SK-N-SH (cell line): ENCODE measurements at regions not wholly inside any gene's neighbourhood (a gene's known extent, or its start where the extent isn't known, plus 50 kb on each side); places are given as distances from the start of the nearest gene placed in this dataset.

Experiments used
- CTCF ChIA-PET: fragments of 300-600, 350-600 bp; formaldehyde crosslinking; extraction: SDS; loops from one replicate; lab custom pipeline; 2021; lab: Yijun Ruan, JAX
- POLR2A ChIA-PET: fragments of 350-600 bp; sonication (Branson Sonifier 250); formaldehyde crosslinking; extraction: SDS; loops from one replicate; lab custom pipeline; 2020; ENCODE audit warnings: antibody characterized with exemption, inconsistent platforms; lab: Yijun Ruan, JAX
- DNase-seq: peaks from one replicate; pipeline ENCODE4 v3.0.0; 2012
- H2AFZ ChIP-seq: fragments of 200-600 bp; sonication (generic); 2 replicates; pipeline ENCODE4 v1.8.1; 2016; ENCODE audit warnings: antibody characterized with exemption, mild to moderate bottlenecking, low read depth
- H3F3A ChIP-seq: fragments of 200-600 bp; sonication (generic); replicated peaks from 2 replicates; pipeline ENCODE3; 2016; ENCODE audit warnings: antibody characterized with exemption, mild to moderate bottlenecking; ENCODE audit not compliant: insufficient read depth
- H3K27ac ChIP-seq, 2 experiments: fragments of 200-500 bp in 1 of 2; fragments of 200-600 bp in 1 of 2; sonication (Bioruptor generic) in 1 of 2; sonication (generic), shearing (Covaris generic) in 1 of 2; 2 replicates each; pipeline versions ENCODE4 v1.5.1 to v1.6.1; 2014 to 2016; ENCODE audit warnings: low read depth in 2 of 2, inconsistent platforms in 1 of 2, low read length in 1 of 2, mild to moderate bottlenecking in 1 of 2, mixed read lengths in 1 of 2
- H3K27me3 ChIP-seq: fragments of 200-600 bp; sonication (generic), shearing (Covaris generic); 2 replicates; pipeline ENCODE4 v1.6.1; 2016; ENCODE audit warnings: mixed run types; ENCODE audit not compliant: insufficient read depth
- H3K36me3 ChIP-seq, 2 experiments: fragments of 200-500 bp in 1 of 2; fragments of 200-600 bp in 1 of 2; sonication (Bioruptor generic) in 1 of 2; sonication (generic) in 1 of 2; replicated peaks in 1 of 2; 2 replicates each; pipeline versions ENCODE3 to v1.5.1; 2014 to 2016; ENCODE audit warnings: low read length in 1 of 2, mild to moderate bottlenecking in 1 of 2; ENCODE audit not compliant: insufficient read depth in 2 of 2, control insufficient read depth in 1 of 2
- H3K4me1 ChIP-seq, 2 experiments: fragments of 200-500 bp in 1 of 2; fragments of 200-600 bp in 1 of 2; sonication (Bioruptor generic) in 1 of 2; sonication (generic), shearing (Covaris generic) in 1 of 2; 2 replicates each; pipeline versions ENCODE4 v1.5.1 to v1.6.1; 2014 to 2016; ENCODE audit warnings: low read depth in 1 of 2, low read length in 1 of 2, mixed run types in 1 of 2; ENCODE audit not compliant: insufficient read depth in 2 of 2, control insufficient read depth in 1 of 2
- H3K4me2 ChIP-seq: fragments of 200-600 bp; sonication (generic), shearing (Covaris generic); 2 replicates; pipeline ENCODE4 v1.6.1; 2017; ENCODE audit warnings: mixed run types
- H3K4me3 ChIP-seq, 2 experiments: fragments of 200-500 bp in 1 of 2; fragments of 200-600 bp in 1 of 2; sonication (Bioruptor generic) in 1 of 2; sonication (generic), shearing (Covaris generic) in 1 of 2; 2 replicates each; pipeline versions ENCODE4 v1.5.1 to v1.8.1; 2014 to 2016; ENCODE audit warnings: low read depth in 2 of 2, inconsistent platforms in 1 of 2, low read length in 1 of 2, mild to moderate bottlenecking in 1 of 2, mixed read lengths in 1 of 2, moderate library complexity in 1 of 2
- H3K79me2 ChIP-seq: fragments of 200-600 bp; sonication (generic); 2 replicates; pipeline ENCODE4 v1.8.1; 2017; ENCODE audit warnings: mild to moderate bottlenecking; ENCODE audit not compliant: insufficient read depth
- H3K9ac ChIP-seq: fragments of 200-600 bp; sonication (generic); 2 replicates; pipeline ENCODE4 v1.6.1; 2017; ENCODE audit warnings: mixed run types
- H3K9me2 ChIP-seq: fragments of 200-600 bp; sonication (generic); 2 replicates; pipeline ENCODE4 v1.6.1; 2017; ENCODE audit warnings: mixed run types
- H3K9me3 ChIP-seq: fragments of 200-600 bp; sonication (generic); 2 replicates; pipeline ENCODE4 v1.6.1; 2017; ENCODE audit warnings: mixed run types, mild to moderate bottlenecking, moderate library complexity
- H4K20me1 ChIP-seq: fragments of 200-600 bp; sonication (generic); 2 replicates; pipeline ENCODE4 v1.6.1; 2017; ENCODE audit warnings: mild to moderate bottlenecking, mixed run types; ENCODE audit not compliant: insufficient read depth
- CHD2 ChIP-seq: fragments of 150-350 bp; IDR thresholded peaks from 2 replicates; pipeline ENCODE4 v1.6.1; 2018; ENCODE audit warnings: low read length; ENCODE audit not compliant: partially characterized antibody
- EZH2phosphoT487 ChIP-seq: fragments of 200-600 bp; sonication (generic); IDR thresholded peaks from 2 replicates; pipeline ENCODE4 v1.6.1; 2017; ENCODE audit warnings: low read depth, mixed run types, mild to moderate bottlenecking, antibody characterized with exemption, moderate library complexity, borderline replicate concordance
- FOSL2 ChIP-seq: IDR thresholded peaks from 2 replicates; pipeline ENCODE4 v1.4.0; 2012; ENCODE audit warnings: low read depth, mild to moderate bottlenecking, moderate library complexity, borderline replicate concordance
- FOXJ3 ChIP-seq: sonication (generic); formaldehyde crosslinking; IDR thresholded peaks from 2 replicates; pipeline ENCODE4 v1.5.1; 2020; ENCODE audit warnings: mild to moderate bottlenecking, missing genetic modification reagents
- FOXM1 ChIP-seq: IDR thresholded peaks from 2 replicates; pipeline ENCODE4 v1.4.0; 2012; ENCODE audit warnings: low read depth, mild to moderate bottlenecking
- JUND ChIP-seq: IDR thresholded peaks from 2 replicates; pipeline ENCODE4 v1.4.0; 2012
- MAX ChIP-seq: IDR thresholded peaks from 2 replicates; pipeline ENCODE4 v1.4.0; 2012; ENCODE audit warnings: low read depth
- MEF2A ChIP-seq: IDR thresholded peaks from 2 replicates; pipeline ENCODE4 v1.4.0; 2012; ENCODE audit warnings: low read depth, borderline replicate concordance
- MXI1 ChIP-seq: IDR thresholded peaks from 2 replicates; pipeline ENCODE4 v1.6.1; 2012; ENCODE audit warnings: mild to moderate bottlenecking, low read depth, low read length, improper control_type of control experiment
- PBX3 ChIP-seq: IDR thresholded peaks from 2 replicates; pipeline ENCODE4; 2012
- RAD21 ChIP-seq: IDR thresholded peaks from 2 replicates; pipeline ENCODE4 v1.6.1; 2012; ENCODE audit warnings: mild to moderate bottlenecking, low read length
- RCOR1 ChIP-seq: fragments of 150-350 bp; IDR thresholded peaks from 2 replicates; pipeline ENCODE4 v1.6.1; 2017; ENCODE audit warnings: antibody characterized with exemption, low read length
- RFX5 ChIP-seq: IDR thresholded peaks from 2 replicates; pipeline ENCODE4 v1.6.1; 2012; ENCODE audit warnings: mild to moderate bottlenecking, improper control_type of control experiment, low read length
- RXRA ChIP-seq: IDR thresholded peaks from 2 replicates; pipeline ENCODE4 v1.4.0; 2012; ENCODE audit warnings: low read depth, mild to moderate bottlenecking, borderline replicate concordance
- SIN3A ChIP-seq: IDR thresholded peaks from 2 replicates; pipeline ENCODE4 v1.6.1; 2012; ENCODE audit warnings: low read depth, mild to moderate bottlenecking, low read length, moderate library complexity, borderline replicate concordance
- TAF1 ChIP-seq: IDR thresholded peaks from 2 replicates; pipeline ENCODE4 v1.6.1; 2012; ENCODE audit warnings: low read depth, mild to moderate bottlenecking, low read length, moderate library complexity, borderline replicate concordance
- TCF12 ChIP-seq: IDR thresholded peaks from 2 replicates; pipeline ENCODE4 v1.4.0; 2012
- USF2 ChIP-seq: fragments of 150-350 bp; IDR thresholded peaks from 2 replicates; pipeline ENCODE4 v1.6.1; 2017; ENCODE audit warnings: antibody characterized with exemption, low read length, low read depth, borderline replicate concordance
- YY1 ChIP-seq: IDR thresholded peaks from 2 replicates; pipeline ENCODE4 v1.4.0; 2012; ENCODE audit warnings: low read depth, mild to moderate bottlenecking
- WGBS: methylation state at CpG from one replicate; pipeline ENCODE4 v1.1.6; 2017; ENCODE audit warnings: low lambda C conversion rate; 5-methylcytosine and 5-hydroxymethylcytosine counted together
- TF ChIP-seq, protein P1 (sequence below): fragments of 200-600 bp; sonication (generic); IDR thresholded peaks from 2 replicates; pipeline ENCODE4 v1.6.1; 2017; ENCODE audit warnings: antibody characterized with exemption, mild to moderate bottlenecking, moderate library complexity
- TF ChIP-seq, protein P2 (sequence below): IDR thresholded peaks from 2 replicates; pipeline ENCODE4 v1.4.0; 2012; ENCODE audit warnings: low read depth, borderline replicate concordance

DNA sequence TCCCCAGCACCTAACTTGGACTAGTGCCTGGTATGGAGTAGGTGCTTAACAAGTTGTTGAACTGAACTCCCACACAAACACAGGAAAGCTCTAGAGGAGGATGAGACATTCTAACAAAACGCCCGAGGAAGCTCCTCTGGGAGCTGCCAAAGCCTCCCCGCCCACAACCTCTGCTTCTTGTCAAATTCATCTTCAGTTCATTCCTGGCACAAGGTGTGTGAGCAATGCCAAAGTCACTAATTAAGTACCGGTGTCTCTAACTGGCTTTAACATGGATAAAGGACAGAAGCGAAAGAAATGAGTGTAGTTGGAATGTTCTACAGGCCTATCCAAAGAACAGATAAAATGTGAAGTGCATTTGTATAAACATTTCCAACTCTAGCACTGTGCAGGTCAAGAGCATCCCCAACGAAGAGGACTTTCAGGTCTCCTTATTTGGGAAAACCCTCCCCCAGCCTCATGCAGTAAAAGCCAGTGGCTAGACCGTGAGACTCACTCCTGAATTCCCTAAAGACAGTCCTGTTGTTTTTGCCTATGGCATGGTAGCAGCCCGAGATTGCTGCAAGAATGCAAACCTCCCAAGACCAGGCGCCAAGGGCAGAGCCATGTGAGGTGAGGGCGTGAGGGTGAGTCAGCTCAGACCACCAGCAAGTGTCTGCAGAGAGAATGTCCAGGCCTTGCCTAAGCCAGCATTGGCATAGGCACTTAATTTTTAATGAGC lies 72.2 kb upstream of the KLF3 start:
- H3F3A ChIP-seq = no peaks in the 10 kb centered on the region
- CTCF ChIA-PET = no interaction called here
- 36% methylated on average over 10 of the region's 10 CpGs for WGBS
- no peak overlapping the region for H3K9ac ChIP-seq
- no peaks in the 10 kb centered on the region for H3K36me3 ChIP-seq
- H3K79me2 ChIP-seq = no peaks in the 10 kb centered on the region
- peaks cover 0 to 5% of the 10 kb centered on the region in 2 experiments; a peak in 1 of 4 replicates for H3K4me1 ChIP-seq
- no peak for DNase-seq
- POLR2A ChIA-PET = no interaction called here
- no peaks in the 10 kb centered on the region for H4K20me1 ChIP-seq
- no peak overlapping the region for H3K4me2 ChIP-seq
- H3K27ac ChIP-seq = no peak overlapping the region
- H3K4me3 ChIP-seq = no peak overlapping the region
- TF ChIP-seq RXRA (no peak), RAD21 (no peak), PBX3 (no peak), SIN3A (no peak), FOSL2 (no peak), USF2 (no peak), TCF12 (no peak), RFX5 (no peak)
- TF ChIP-seq, protein P1, sequence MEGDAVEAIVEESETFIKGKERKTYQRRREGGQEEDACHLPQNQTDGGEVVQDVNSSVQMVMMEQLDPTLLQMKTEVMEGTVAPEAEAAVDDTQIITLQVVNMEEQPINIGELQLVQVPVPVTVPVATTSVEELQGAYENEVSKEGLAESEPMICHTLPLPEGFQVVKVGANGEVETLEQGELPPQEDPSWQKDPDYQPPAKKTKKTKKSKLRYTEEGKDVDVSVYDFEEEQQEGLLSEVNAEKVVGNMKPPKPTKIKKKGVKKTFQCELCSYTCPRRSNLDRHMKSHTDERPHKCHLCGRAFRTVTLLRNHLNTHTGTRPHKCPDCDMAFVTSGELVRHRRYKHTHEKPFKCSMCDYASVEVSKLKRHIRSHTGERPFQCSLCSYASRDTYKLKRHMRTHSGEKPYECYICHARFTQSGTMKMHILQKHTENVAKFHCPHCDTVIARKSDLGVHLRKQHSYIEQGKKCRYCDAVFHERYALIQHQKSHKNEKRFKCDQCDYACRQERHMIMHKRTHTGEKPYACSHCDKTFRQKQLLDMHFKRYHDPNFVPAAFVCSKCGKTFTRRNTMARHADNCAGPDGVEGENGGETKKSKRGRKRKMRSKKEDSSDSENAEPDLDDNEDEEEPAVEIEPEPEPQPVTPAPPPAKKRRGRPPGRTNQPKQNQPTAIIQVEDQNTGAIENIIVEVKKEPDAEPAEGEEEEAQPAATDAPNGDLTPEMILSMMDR = no peak
- no peaks in the 10 kb centered on the region for H3K9me2 ChIP-seq
- no peak overlapping the region for H2AFZ ChIP-seq
- no peaks in the 10 kb centered on the region for H3K27me3 ChIP-seq
- H3K9me3 ChIP-seq = no peaks in the 10 kb centered on the region

GRCh38 chr4:38598489-38598888 lies 65.5 kb upstream of the KLF3 start:
- no peak overlapping the region for H3K4me3 ChIP-seq
- no peaks in the 10 kb centered on the region for H3K9me3 ChIP-seq
- H3K36me3 ChIP-seq = no peaks in the 10 kb centered on the region
- no peaks in the 10 kb centered on the region for H3K4me1 ChIP-seq
- CTCF ChIA-PET = no interaction called here
- no peak overlapping the region for H2AFZ ChIP-seq
- H3K79me2 ChIP-seq = no peaks in the 10 kb centered on the region
- no peak overlapping the region for H3K9ac ChIP-seq
- H4K20me1 ChIP-seq = no peaks in the 10 kb centered on the region
- H3K27me3 ChIP-seq = no peaks in the 10 kb centered on the region
- DNase-seq = no peak
- H3F3A ChIP-seq = no peaks in the 10 kb centered on the region
- H3K9me2 ChIP-seq = no peaks in the 10 kb centered on the region
- 60% methylated on average over 3 of the region's 3 CpGs for WGBS
- POLR2A ChIA-PET = no interaction called here
- H3K4me2 ChIP-seq = no peak overlapping the region
- H3K27ac ChIP-seq = no peak overlapping the region
- TF ChIP-seq, protein P2, sequence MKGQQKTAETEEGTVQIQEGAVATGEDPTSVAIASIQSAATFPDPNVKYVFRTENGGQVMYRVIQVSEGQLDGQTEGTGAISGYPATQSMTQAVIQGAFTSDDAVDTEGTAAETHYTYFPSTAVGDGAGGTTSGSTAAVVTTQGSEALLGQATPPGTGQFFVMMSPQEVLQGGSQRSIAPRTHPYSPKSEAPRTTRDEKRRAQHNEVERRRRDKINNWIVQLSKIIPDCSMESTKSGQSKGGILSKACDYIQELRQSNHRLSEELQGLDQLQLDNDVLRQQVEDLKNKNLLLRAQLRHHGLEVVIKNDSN = no peak
- TF ChIP-seq RAD21 = no peak
- TF ChIP-seq FOXM1 = no peak
- no peak for TF ChIP-seq FOSL2
- no peak for TF ChIP-seq TAF1
- no peak for TF ChIP-seq RCOR1
- no peak for TF ChIP-seq MAX
- no peak for TF ChIP-seq JUND
- no peak for TF ChIP-seq FOXJ3 (CRISPR knock-in tag)
- no peak for TF ChIP-seq MEF2A
- TF ChIP-seq EZH2phosphoT487 = no peak
- TF ChIP-seq RFX5 = no peak
- no peak for TF ChIP-seq USF2
- TF ChIP-seq YY1 = no peak
- TF ChIP-seq MXI1 = no peak
- TF ChIP-seq CHD2 = no peak
